HG02885 (cell line): ENCODE measurements at regions not wholly inside any gene's neighbourhood (a gene's known extent, or its start where the extent isn't known, plus 50 kb on each side); places are given as distances from the start of the nearest gene placed in this dataset.
"Not testable (repeated sequence)": the region's sequence is repeated elsewhere in the genome, so short reads cannot be mapped to it uniquely, and the experiment has no call there.

Source experiments
- ATAC-seq: cut with Tn5 transposase; IDR thresholded peaks from one replicate; pipeline ENCODE4 v1.9.1; 2021; ENCODE audit warnings: mild to moderate bottlenecking; ENCODE audit not compliant: unreplicated experiment, poor library complexity

GRCh38 chr5:74535926-74536325, 104.6 kb downstream of the ENC1 start:
- no peak for ATAC-seq

- no peak for ATAC-seq
Observed at GRCh38 chr5:74534397-74535129, 106.0 kb downstream of the ENC1 start.

- ATAC-seq = no peak
Observed at GRCh38 chr5:74530326-74531050, 110.0 kb downstream of the ENC1 start.

- no peak for ATAC-seq
Observed at GRCh38 chr5:74529101-74529500, 111.4 kb downstream of the ENC1 start.

GRCh38 chr5:74526111-74526510, 114.4 kb downstream of the ENC1 start:
- ATAC-seq = no peak

GRCh38 chr5:74524767-74525166, 115.8 kb downstream of the ENC1 start:
- not testable (repeated sequence) for ATAC-seq

DNA sequence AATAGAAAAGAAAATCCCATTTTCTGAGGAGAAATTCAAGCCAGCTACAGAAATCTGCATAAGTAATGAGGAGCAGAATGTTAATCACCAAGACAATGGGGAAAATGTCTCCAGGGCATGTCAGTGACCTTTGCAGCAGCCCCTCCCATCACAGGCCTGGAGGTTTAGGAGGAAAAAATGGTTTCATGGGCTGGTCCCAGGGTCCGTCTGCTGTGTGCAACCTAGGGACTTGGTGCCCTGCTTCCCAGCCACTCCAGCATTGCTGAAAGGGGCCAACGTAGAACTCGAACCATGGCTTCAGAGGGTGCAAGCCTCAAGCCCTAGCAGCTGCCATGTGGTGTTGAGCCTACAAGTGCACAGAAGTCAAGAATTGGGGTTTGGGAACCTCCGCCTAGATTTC, 116.8 kb downstream of the ENC1 start:
- ATAC-seq = not testable (repeated sequence)

DNA sequence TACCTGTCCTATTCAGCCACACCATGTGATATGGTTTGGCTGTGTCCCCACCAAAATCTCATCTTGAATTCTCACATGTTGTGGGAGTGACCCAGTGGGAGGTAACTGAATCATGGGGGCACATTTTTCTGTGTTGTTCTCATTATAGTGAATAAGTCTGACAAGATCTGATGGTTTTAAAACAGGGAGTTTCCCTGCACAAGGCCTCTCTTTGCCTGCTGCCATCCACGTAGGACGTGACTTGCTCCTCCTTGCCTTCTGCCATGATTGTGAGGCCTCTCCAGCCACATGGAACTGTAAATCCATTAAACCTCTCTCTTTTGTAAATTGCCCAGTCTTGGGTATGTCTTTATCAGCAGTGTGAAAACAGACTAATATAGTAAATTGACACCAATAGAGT, 117.7 kb downstream of the ENC1 start:
- ATAC-seq = not testable (repeated sequence)

DNA sequence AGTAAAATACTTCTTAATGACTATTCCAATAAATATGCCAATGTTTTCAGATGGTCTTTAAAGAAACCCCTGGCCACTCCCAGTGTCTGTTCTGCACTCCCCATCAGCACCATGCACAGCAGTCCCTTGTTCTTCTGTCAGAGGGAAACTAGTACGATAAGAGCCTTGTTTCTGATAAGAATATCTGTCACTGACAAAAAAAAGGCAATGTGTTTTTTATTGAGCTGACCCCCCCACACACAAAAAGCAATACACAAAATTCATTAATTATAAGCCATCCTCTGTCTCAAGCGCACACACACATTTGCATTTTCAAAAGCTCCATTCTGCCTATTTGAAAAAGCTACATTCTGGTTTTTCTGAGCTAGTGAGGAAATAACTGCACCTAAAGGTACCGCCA, 119.1 kb downstream of the ENC1 start:
- no peak for ATAC-seq

- ATAC-seq = no peak
Observed at GRCh38 chr5:74519679-74520078, 120.8 kb downstream of the ENC1 start.

- ATAC-seq = no peak
Observed at GRCh38 chr5:74519161-74519571, 121.4 kb downstream of the ENC1 start.

DNA sequence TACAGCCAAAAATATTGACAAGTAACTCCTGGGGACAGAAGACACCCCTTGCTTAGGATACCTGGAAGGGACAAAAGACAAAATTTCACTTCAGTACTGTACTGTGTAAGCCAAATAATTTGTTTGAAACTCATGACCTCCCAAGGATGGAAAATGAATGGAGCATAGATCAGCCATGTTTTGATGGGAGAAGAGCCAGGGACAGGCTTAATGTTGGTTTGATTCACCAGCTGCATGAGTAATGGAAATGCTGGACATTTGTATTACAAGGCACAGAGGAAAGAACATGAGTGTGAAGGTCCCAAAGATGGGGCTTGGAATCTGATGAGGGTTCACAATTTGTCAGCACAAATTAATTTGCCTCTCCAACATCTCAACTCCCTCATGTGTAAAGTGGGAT, 122.8 kb downstream of the ENC1 start:
- ATAC-seq = no peak

DNA sequence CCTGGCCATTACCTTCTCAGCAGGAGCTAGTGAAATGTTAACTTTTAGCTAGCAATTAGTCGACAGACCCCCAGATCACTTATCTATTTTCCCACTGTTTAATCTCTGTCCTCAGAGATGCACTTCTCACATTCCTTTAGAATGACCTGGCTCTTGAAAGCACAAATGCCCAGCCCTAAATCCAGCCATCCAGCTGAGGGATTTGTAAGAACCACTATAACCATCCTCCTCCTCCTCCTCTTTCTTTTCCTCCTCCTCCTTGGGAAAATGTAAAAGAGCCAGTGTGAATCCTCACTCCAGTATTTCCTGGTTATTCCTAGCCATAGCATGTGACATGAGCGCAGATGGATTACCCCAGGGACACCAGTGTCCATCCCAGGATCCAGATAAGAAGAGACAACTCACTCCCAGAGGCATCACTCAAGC, 124.3 kb downstream of the ENC1 start:
- ATAC-seq = no peak

GRCh38 chr5:74514888-74515551, 125.5 kb downstream of the ENC1 start:
- ATAC-seq = no peak

DNA sequence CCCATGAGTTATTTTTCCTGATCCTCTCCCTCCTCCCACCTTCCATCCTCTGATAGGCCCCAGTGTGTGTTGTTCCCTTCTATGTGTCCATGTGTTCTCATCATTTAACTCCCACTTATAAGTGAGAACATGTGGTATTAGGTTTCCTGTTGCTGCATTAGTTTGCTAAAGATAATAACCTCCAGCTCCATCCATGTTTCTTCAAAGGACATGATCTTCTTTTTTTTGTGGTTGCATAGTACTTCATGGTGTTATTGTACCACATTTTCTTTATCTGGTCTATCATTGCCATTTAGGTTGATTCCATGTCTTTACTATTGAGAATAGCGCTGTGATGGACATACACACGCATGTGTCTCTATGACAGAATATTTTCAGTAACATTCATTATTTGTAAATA, 128.8 kb downstream of the ENC1 start:
- not testable (repeated sequence) for ATAC-seq

GRCh38 chr5:74510476-74511075, 130.0 kb downstream of the ENC1 start:
- ATAC-seq = no peak

- ATAC-seq = no peak
Observed at GRCh38 chr5:74507370-74508005, 133.0 kb downstream of the ENC1 start.

- no peak for ATAC-seq
Observed at GRCh38 chr5:74506119-74506518, 134.4 kb downstream of the ENC1 start.

GRCh38 chr5:74504463-74504862, 136.1 kb downstream of the ENC1 start:
- no peak for ATAC-seq

GRCh38 chr5:74502479-74502950, 138.0 kb downstream of the ENC1 start:
- no peak for ATAC-seq
